IMR-90 (cell line): ENCODE measurements at regions not wholly inside any gene's neighbourhood (a gene's known extent, or its start where the extent isn't known, plus 50 kb on each side); places are given as distances from the start of the nearest gene placed in this dataset.

Experiments used
- ATAC-seq: fragments of 200-7000 bp; cut with Tn5 transposase; 2 replicates; pipeline ENCODE4 v1.9.1; 2020; ENCODE audit warnings: low read depth, mild to moderate bottlenecking, moderate library complexity
- BruUV-seq: library from RNA; stranded (reverse); fragments of 400-500 nt; replicated peaks from 2 replicates; lab custom pipeline; 2021; lab: Mats Ljungman, UMichigan
- CTCF ChIA-PET: fragments of 300-600 bp; formaldehyde crosslinking; extraction: SDS; loops from one replicate; lab custom pipeline; 2021; ENCODE audit warnings: antibody characterized with exemption; lab: Yijun Ruan, JAX
- POLR2A ChIA-PET: fragments of 300-600 bp; sonication (Branson Sonifier 250); formaldehyde crosslinking; loops from one replicate; lab custom pipeline; 2022; ENCODE audit warnings: antibody characterized with exemption; ENCODE audit not compliant: unreplicated experiment; lab: Charles Lee
- DNase-seq: peaks from one replicate; pipeline ENCODE4 v3.0.0; 2013
- H2AFZ ChIP-seq: replicated peaks from 2 replicates; pipeline ENCODE3; 2013; ENCODE audit warnings: low read length, mild to moderate bottlenecking; ENCODE audit not compliant: poor library complexity
- H2AK5ac ChIP-seq: 2 replicates; pipeline ENCODE4 v1.6.1; 2013; ENCODE audit warnings: low read depth, low read length, inconsistent platforms
- H2AK9ac ChIP-seq: replicated peaks from 2 replicates; pipeline ENCODE3; 2013; ENCODE audit warnings: mild to moderate bottlenecking, low read depth, low read length, moderate library complexity; ENCODE audit not compliant: poor library complexity
- H2BK120ac ChIP-seq: 2 replicates; pipeline ENCODE4 v1.6.1; 2013; ENCODE audit warnings: low read depth, low read length, inconsistent platforms
- H2BK15ac ChIP-seq: 3 replicates; pipeline ENCODE4 v1.6.1; 2013; ENCODE audit warnings: low read depth, low read length, inconsistent platforms
- H2BK20ac ChIP-seq: 2 replicates; pipeline ENCODE4 v1.6.1; 2013; ENCODE audit warnings: low read depth, mild to moderate bottlenecking, inconsistent platforms, low read length, moderate library complexity
- H2BK5ac ChIP-seq: 2 replicates; pipeline ENCODE4 v1.6.1; 2013; ENCODE audit warnings: mild to moderate bottlenecking, low read depth, low read length, inconsistent platforms; ENCODE audit not compliant: poor library complexity, severe bottlenecking
- H3K14ac ChIP-seq: replicated peaks from 2 replicates; pipeline ENCODE4 v1.6.1; 2013; ENCODE audit warnings: low read depth, low read length, inconsistent platforms
- H3K18ac ChIP-seq: 2 replicates; pipeline ENCODE4 v1.6.1; 2013; ENCODE audit warnings: low read depth, low read length, control low read depth
- H3K23ac ChIP-seq: 2 replicates; pipeline ENCODE4 v1.6.1; 2013; ENCODE audit warnings: low read depth, low read length, inconsistent platforms
- H3K27ac ChIP-seq: 2 replicates; pipeline ENCODE4 v1.5.1; 2013; ENCODE audit warnings: mild to moderate bottlenecking, control low read depth, low read length; ENCODE audit not compliant: insufficient read depth
- H3K27me3 ChIP-seq: 2 replicates; pipeline ENCODE4 v1.6.1; 2013; ENCODE audit warnings: low read length; ENCODE audit not compliant: control insufficient read depth, insufficient read depth
- H3K36me3 ChIP-seq: 2 replicates; pipeline ENCODE4 v1.6.1; 2013; ENCODE audit warnings: low read length, mixed read lengths; ENCODE audit not compliant: control insufficient read depth, insufficient read depth
- H3K4ac ChIP-seq: 2 replicates; pipeline ENCODE4 v1.6.1; 2013; ENCODE audit warnings: low read depth, low read length, inconsistent platforms
- H3K4me1 ChIP-seq: 2 replicates; pipeline ENCODE4 v1.6.1; 2013; ENCODE audit warnings: low read length, mixed read lengths; ENCODE audit not compliant: control insufficient read depth, insufficient read depth
- H3K4me2 ChIP-seq: 2 replicates; pipeline ENCODE4 v1.6.1; 2013; ENCODE audit warnings: low read depth, mild to moderate bottlenecking, control low read depth, low read length, moderate library complexity
- H3K4me3 ChIP-seq: 2 replicates; pipeline ENCODE4 v1.5.1; 2013; ENCODE audit warnings: low read depth, mild to moderate bottlenecking, control low read depth, low read length, moderate library complexity; ENCODE audit not compliant: insufficient read depth
- H3K56ac ChIP-seq: 2 replicates; pipeline ENCODE4 v1.6.1; 2013; ENCODE audit warnings: low read length, inconsistent platforms; ENCODE audit not compliant: insufficient read depth; ENCODE audit errors: extremely low read depth
- H3K79me1 ChIP-seq, 2 experiments: 2 replicates each; pipeline ENCODE4 v1.6.1; 2013; ENCODE audit warnings: low read length in 2 of 2, inconsistent platforms in 1 of 2, low read depth in 1 of 2
- H3K9ac ChIP-seq: 2 replicates; pipeline ENCODE4 v1.6.1; 2013; ENCODE audit warnings: low read depth, low read length, control low read depth
- H3K9me1 ChIP-seq: 2 replicates; pipeline ENCODE4 v1.6.1; 2013; ENCODE audit warnings: low read length, inconsistent platforms; ENCODE audit not compliant: insufficient read depth
- H3K9me3 ChIP-seq: 2 replicates; pipeline ENCODE4 v1.6.1; 2013; ENCODE audit warnings: low read length; ENCODE audit not compliant: control insufficient read depth, insufficient read depth
- H4K20me1 ChIP-seq: 2 replicates; pipeline ENCODE4 v1.6.1; 2013; ENCODE audit warnings: low read length, inconsistent platforms; ENCODE audit not compliant: insufficient read depth
- H4K5ac ChIP-seq: 2 replicates; pipeline ENCODE4 v1.6.1; 2013; ENCODE audit warnings: mild to moderate bottlenecking, low read depth, low read length, control low read depth
- H4K8ac ChIP-seq, 2 experiments: 2 replicates each; pipeline ENCODE4 v1.6.1; 2013; ENCODE audit warnings: low read depth in 2 of 2, low read length in 2 of 2, control low read depth in 1 of 2, inconsistent platforms in 1 of 2
- H4K91ac ChIP-seq: 2 replicates; pipeline ENCODE4 v1.6.1; 2013; ENCODE audit warnings: low read depth, low read length, inconsistent platforms; ENCODE audit not compliant: insufficient read depth
- BHLHE40 ChIP-seq: fragments of 150-350 bp; IDR thresholded peaks from 2 replicates; pipeline ENCODE4 v1.6.1; 2016; ENCODE audit warnings: mild to moderate bottlenecking, low read depth, low read length
- CEBPB ChIP-seq: IDR thresholded peaks from 2 replicates; pipeline ENCODE4 v1.6.1; 2012; ENCODE audit warnings: low read depth, low read length, improper control_type of control experiment
- FOS ChIP-seq: fragments of 150-350 bp; IDR thresholded peaks from 2 replicates; pipeline ENCODE4 v1.6.1; 2016; ENCODE audit warnings: low read depth, low read length
- MAFK ChIP-seq: IDR thresholded peaks from 2 replicates; pipeline ENCODE4 v1.6.1; 2012; ENCODE audit warnings: low read depth, low read length, improper control_type of control experiment
- MAZ ChIP-seq: IDR thresholded peaks from 2 replicates; pipeline ENCODE4 v1.6.1; 2012; ENCODE audit warnings: low read depth, mild to moderate bottlenecking, low read length, improper control_type of control experiment, moderate library complexity, borderline replicate concordance
- MXI1 ChIP-seq: IDR thresholded peaks from 2 replicates; pipeline ENCODE4 v1.6.1; 2012; ENCODE audit warnings: low read depth, mild to moderate bottlenecking, low read length, moderate library complexity, borderline replicate concordance
- POLR2A ChIP-seq: IDR thresholded peaks from 2 replicates; pipeline ENCODE4 v1.6.1; 2012; ENCODE audit warnings: mild to moderate bottlenecking, low read depth, low read length
- RFX5 ChIP-seq: IDR thresholded peaks from 2 replicates; pipeline ENCODE4 v1.8.0; 2012; ENCODE audit warnings: low read depth, mild to moderate bottlenecking, low read length, moderate library complexity
- SMC3 ChIP-seq: fragments of 150-350 bp; IDR thresholded peaks from 2 replicates; pipeline ENCODE4 v1.6.1; 2016; ENCODE audit warnings: low read depth, mild to moderate bottlenecking, antibody characterized with exemption, low read length, moderate library complexity
- WGBS, 2 experiments: methylation state at CpG; one replicate each; pipeline versions ENCODE4 v1.1.5 to v1.1.7; 2013; ENCODE audit warnings: missing lambda C conversion rate in 2 of 2; ENCODE audit not compliant: insufficient read length in 1 of 2; ENCODE audit errors: extremely low coverage in 2 of 2; 5-methylcytosine and 5-hydroxymethylcytosine counted together
- dilution Hi-C: fragments of 300-500 bp; cut with HindIII; formaldehyde crosslinking; loops from one replicate; pipeline ENCODE4 v1.14.3; 2018; ENCODE audit warnings: low sequenced_read_pairs; ENCODE audit not compliant: unreplicated experiment
- in situ Hi-C: fragments of 300-500 bp; cut with MboI; formaldehyde crosslinking; loops from 3 replicates; pipeline ENCODE4 v1.14.3; 2019; ENCODE audit warnings: low sequenced_read_pairs, inconsistent platforms, mixed read lengths
- intact Hi-C: fragments of 100-400 bp; cut with micrococcal nuclease; formaldehyde crosslinking; loops from 2 replicates; pipeline ENCODE4 v1.10.0; 2022
- TF ChIP-seq, protein P1 (sequence below): fragments of 150-350 bp; IDR thresholded peaks from 2 replicates; pipeline ENCODE4 v1.6.1; 2016; ENCODE audit warnings: low read depth, mild to moderate bottlenecking, low read length, moderate library complexity, borderline replicate concordance
- TF ChIP-seq, protein P2 (sequence below): conservative IDR thresholded peaks from 2 replicates; pipeline ENCODE4 v1.5.1; 2012; ENCODE audit warnings: mild to moderate bottlenecking, low read depth, low read length, improper control_type of control experiment
- TF ChIP-seq, protein P3 (sequence below): fragments of 150-350 bp; IDR thresholded peaks from 2 replicates; pipeline ENCODE4 v1.6.1; 2017; ENCODE audit warnings: mild to moderate bottlenecking, antibody characterized with exemption, low read length, low read depth

DNA sequence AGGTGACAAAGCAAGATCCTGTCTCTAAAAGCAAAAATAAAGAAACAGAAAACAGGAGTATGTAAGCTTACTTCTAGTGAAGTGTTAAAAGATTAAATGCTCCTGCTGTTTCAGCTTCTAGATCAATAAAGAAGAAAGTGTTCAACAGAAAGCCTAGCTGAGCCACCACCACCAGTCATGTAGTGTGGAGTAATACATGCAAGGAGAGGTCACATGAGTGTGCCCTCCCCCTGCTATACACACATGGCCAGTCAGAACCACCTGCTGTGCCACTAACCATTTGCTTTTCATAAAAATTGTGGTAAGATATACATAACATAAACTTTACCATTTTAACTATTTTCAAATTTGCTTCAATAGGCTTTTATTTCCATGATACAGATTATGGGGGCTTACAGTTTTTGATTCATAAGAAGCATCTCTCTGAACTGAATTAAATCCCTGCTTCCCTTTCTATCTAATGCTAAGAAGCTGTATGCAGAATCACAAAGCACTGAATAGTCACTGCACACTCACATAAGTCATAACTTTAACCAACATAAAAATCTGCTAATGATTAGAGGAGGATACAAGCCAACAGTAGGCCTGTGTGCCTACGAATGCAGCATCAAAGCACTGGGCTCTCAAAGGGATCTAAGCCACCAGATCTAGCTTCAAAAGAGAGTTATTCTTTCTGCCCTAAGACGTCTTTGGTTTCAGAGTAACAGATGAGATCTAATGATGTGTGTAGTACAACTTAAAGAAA is 515.5 kb downstream of the C12orf50 start:
- no peaks in the 10 kb centered on the region for H3K36me3 ChIP-seq

More for the DNA sequence above, 515.5 kb downstream of the C12orf50 start:
- Histone ChIP-seq H3K56ac (no peak overlapping the region), H2BK120ac (no peak overlapping the region), H3K9me3 (no peaks in the 10 kb centered on the region), H3K23ac (no peak overlapping the region), H4K8ac (no peak overlapping the region), H4K91ac (no peak overlapping the region), H2AK5ac (no peak overlapping the region), H2AFZ (no peak overlapping the region), H4K20me1 (no peaks in the 10 kb centered on the region), H3K79me1 (no peaks in the 10 kb centered on the region), H3K4ac (no peak overlapping the region), H3K14ac (no peak overlapping the region), H3K27me3 (no peaks in the 10 kb centered on the region), H4K5ac (no peak overlapping the region), H2BK5ac (no peak overlapping the region), H3K27ac (no peak overlapping the region), H3K4me2 (no peak overlapping the region), H2AK9ac (no peak overlapping the region), H2BK15ac (no peak overlapping the region), H3K18ac (no peak overlapping the region), H2BK20ac (no peak overlapping the region), H3K9ac (no peak overlapping the region), H3K9me1 (no peaks in the 10 kb centered on the region), H3K4me1 (peaks cover 2% of the 10 kb centered on the region; the same call in 1 of the 2 replicates), H3K4me3 (no peak overlapping the region)
- dilution Hi-C loops (no loop called here), intact Hi-C loops (no loop called here), in situ Hi-C loops (no loop called here)
- POLR2A ChIA-PET = no interaction called here
- TF ChIP-seq POLR2A = no peak
- TF ChIP-seq, protein P1, sequence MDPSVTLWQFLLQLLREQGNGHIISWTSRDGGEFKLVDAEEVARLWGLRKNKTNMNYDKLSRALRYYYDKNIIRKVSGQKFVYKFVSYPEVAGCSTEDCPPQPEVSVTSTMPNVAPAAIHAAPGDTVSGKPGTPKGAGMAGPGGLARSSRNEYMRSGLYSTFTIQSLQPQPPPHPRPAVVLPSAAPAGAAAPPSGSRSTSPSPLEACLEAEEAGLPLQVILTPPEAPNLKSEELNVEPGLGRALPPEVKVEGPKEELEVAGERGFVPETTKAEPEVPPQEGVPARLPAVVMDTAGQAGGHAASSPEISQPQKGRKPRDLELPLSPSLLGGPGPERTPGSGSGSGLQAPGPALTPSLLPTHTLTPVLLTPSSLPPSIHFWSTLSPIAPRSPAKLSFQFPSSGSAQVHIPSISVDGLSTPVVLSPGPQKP = no peak
- no peak for TF ChIP-seq CEBPB
- TF ChIP-seq FOS = no peak
- TF ChIP-seq, protein P2, sequence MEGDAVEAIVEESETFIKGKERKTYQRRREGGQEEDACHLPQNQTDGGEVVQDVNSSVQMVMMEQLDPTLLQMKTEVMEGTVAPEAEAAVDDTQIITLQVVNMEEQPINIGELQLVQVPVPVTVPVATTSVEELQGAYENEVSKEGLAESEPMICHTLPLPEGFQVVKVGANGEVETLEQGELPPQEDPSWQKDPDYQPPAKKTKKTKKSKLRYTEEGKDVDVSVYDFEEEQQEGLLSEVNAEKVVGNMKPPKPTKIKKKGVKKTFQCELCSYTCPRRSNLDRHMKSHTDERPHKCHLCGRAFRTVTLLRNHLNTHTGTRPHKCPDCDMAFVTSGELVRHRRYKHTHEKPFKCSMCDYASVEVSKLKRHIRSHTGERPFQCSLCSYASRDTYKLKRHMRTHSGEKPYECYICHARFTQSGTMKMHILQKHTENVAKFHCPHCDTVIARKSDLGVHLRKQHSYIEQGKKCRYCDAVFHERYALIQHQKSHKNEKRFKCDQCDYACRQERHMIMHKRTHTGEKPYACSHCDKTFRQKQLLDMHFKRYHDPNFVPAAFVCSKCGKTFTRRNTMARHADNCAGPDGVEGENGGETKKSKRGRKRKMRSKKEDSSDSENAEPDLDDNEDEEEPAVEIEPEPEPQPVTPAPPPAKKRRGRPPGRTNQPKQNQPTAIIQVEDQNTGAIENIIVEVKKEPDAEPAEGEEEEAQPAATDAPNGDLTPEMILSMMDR = no peak
- TF ChIP-seq, protein P3, sequence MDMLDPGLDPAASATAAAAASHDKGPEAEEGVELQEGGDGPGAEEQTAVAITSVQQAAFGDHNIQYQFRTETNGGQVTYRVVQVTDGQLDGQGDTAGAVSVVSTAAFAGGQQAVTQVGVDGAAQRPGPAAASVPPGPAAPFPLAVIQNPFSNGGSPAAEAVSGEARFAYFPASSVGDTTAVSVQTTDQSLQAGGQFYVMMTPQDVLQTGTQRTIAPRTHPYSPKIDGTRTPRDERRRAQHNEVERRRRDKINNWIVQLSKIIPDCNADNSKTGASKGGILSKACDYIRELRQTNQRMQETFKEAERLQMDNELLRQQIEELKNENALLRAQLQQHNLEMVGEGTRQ = no peak
- no peak for TF ChIP-seq SMC3
- no peak for TF ChIP-seq BHLHE40
- TF ChIP-seq MAZ = no peak
- TF ChIP-seq MAFK = no peak
- TF ChIP-seq RFX5 = no peak
- no peak for TF ChIP-seq MXI1
- no TSS peak for BruUV-seq
- DNase-seq (no peak), ATAC-seq (no peak)
- CTCF ChIA-PET = interaction anchor here (0.6 to 1.5 kb wide), 3 partner anchors 8 to 387 kb away, joined by 3 to 5 read pairs (median 3); no protein-coding TSS in a partner anchor
- WGBS, 2 experiments = no CpG with 5 or more reads among the region's 2 CpGs
